IMR-90 (cell line): ENCODE measurements at regions not wholly inside any gene's neighbourhood (a gene's known extent, or its start where the extent isn't known, plus 50 kb on each side); places are given as distances from the start of the nearest gene placed in this dataset.

Experiments
- ATAC-seq: fragments of 200-7000 bp; cut with Tn5 transposase; 2 replicates; pipeline ENCODE4 v1.9.1; 2020; ENCODE audit warnings: low read depth, mild to moderate bottlenecking, moderate library complexity
- BruUV-seq: library from RNA; stranded (reverse); fragments of 400-500 nt; replicated peaks from 2 replicates; lab custom pipeline; 2021; lab: Mats Ljungman, UMichigan
- CTCF ChIA-PET: fragments of 300-600 bp; formaldehyde crosslinking; extraction: SDS; loops from one replicate; lab custom pipeline; 2021; ENCODE audit warnings: antibody characterized with exemption; lab: Yijun Ruan, JAX
- POLR2A ChIA-PET: fragments of 300-600 bp; sonication (Branson Sonifier 250); formaldehyde crosslinking; loops from one replicate; lab custom pipeline; 2022; ENCODE audit warnings: antibody characterized with exemption; ENCODE audit not compliant: unreplicated experiment; lab: Charles Lee
- DNase-seq: peaks from one replicate; pipeline ENCODE4 v3.0.0; 2013
- H2AFZ ChIP-seq: replicated peaks from 2 replicates; pipeline ENCODE3; 2013; ENCODE audit warnings: low read length, mild to moderate bottlenecking; ENCODE audit not compliant: poor library complexity
- H2AK5ac ChIP-seq: 2 replicates; pipeline ENCODE4 v1.6.1; 2013; ENCODE audit warnings: low read depth, low read length, inconsistent platforms
- H2AK9ac ChIP-seq: replicated peaks from 2 replicates; pipeline ENCODE3; 2013; ENCODE audit warnings: mild to moderate bottlenecking, low read depth, low read length, moderate library complexity; ENCODE audit not compliant: poor library complexity
- H2BK120ac ChIP-seq: 2 replicates; pipeline ENCODE4 v1.6.1; 2013; ENCODE audit warnings: low read depth, low read length, inconsistent platforms
- H2BK15ac ChIP-seq: 3 replicates; pipeline ENCODE4 v1.6.1; 2013; ENCODE audit warnings: low read depth, low read length, inconsistent platforms
- H2BK20ac ChIP-seq: 2 replicates; pipeline ENCODE4 v1.6.1; 2013; ENCODE audit warnings: low read depth, mild to moderate bottlenecking, inconsistent platforms, low read length, moderate library complexity
- H2BK5ac ChIP-seq: 2 replicates; pipeline ENCODE4 v1.6.1; 2013; ENCODE audit warnings: mild to moderate bottlenecking, low read depth, low read length, inconsistent platforms; ENCODE audit not compliant: poor library complexity, severe bottlenecking
- H3K14ac ChIP-seq: replicated peaks from 2 replicates; pipeline ENCODE4 v1.6.1; 2013; ENCODE audit warnings: low read depth, low read length, inconsistent platforms
- H3K18ac ChIP-seq: 2 replicates; pipeline ENCODE4 v1.6.1; 2013; ENCODE audit warnings: low read depth, low read length, control low read depth
- H3K23ac ChIP-seq: 2 replicates; pipeline ENCODE4 v1.6.1; 2013; ENCODE audit warnings: low read depth, low read length, inconsistent platforms
- H3K27ac ChIP-seq: 2 replicates; pipeline ENCODE4 v1.5.1; 2013; ENCODE audit warnings: mild to moderate bottlenecking, control low read depth, low read length; ENCODE audit not compliant: insufficient read depth
- H3K27me3 ChIP-seq: 2 replicates; pipeline ENCODE4 v1.6.1; 2013; ENCODE audit warnings: low read length; ENCODE audit not compliant: control insufficient read depth, insufficient read depth
- H3K36me3 ChIP-seq: 2 replicates; pipeline ENCODE4 v1.6.1; 2013; ENCODE audit warnings: low read length, mixed read lengths; ENCODE audit not compliant: control insufficient read depth, insufficient read depth
- H3K4ac ChIP-seq: 2 replicates; pipeline ENCODE4 v1.6.1; 2013; ENCODE audit warnings: low read depth, low read length, inconsistent platforms
- H3K4me1 ChIP-seq: 2 replicates; pipeline ENCODE4 v1.6.1; 2013; ENCODE audit warnings: low read length, mixed read lengths; ENCODE audit not compliant: control insufficient read depth, insufficient read depth
- H3K4me2 ChIP-seq: 2 replicates; pipeline ENCODE4 v1.6.1; 2013; ENCODE audit warnings: low read depth, mild to moderate bottlenecking, control low read depth, low read length, moderate library complexity
- H3K4me3 ChIP-seq: 2 replicates; pipeline ENCODE4 v1.5.1; 2013; ENCODE audit warnings: low read depth, mild to moderate bottlenecking, control low read depth, low read length, moderate library complexity; ENCODE audit not compliant: insufficient read depth
- H3K56ac ChIP-seq: 2 replicates; pipeline ENCODE4 v1.6.1; 2013; ENCODE audit warnings: low read length, inconsistent platforms; ENCODE audit not compliant: insufficient read depth; ENCODE audit errors: extremely low read depth
- H3K79me1 ChIP-seq, 2 experiments: 2 replicates each; pipeline ENCODE4 v1.6.1; 2013; ENCODE audit warnings: low read length in 2 of 2, inconsistent platforms in 1 of 2, low read depth in 1 of 2
- H3K9ac ChIP-seq: 2 replicates; pipeline ENCODE4 v1.6.1; 2013; ENCODE audit warnings: low read depth, low read length, control low read depth
- H3K9me1 ChIP-seq: 2 replicates; pipeline ENCODE4 v1.6.1; 2013; ENCODE audit warnings: low read length, inconsistent platforms; ENCODE audit not compliant: insufficient read depth
- H3K9me3 ChIP-seq: 2 replicates; pipeline ENCODE4 v1.6.1; 2013; ENCODE audit warnings: low read length; ENCODE audit not compliant: control insufficient read depth, insufficient read depth
- H4K20me1 ChIP-seq: 2 replicates; pipeline ENCODE4 v1.6.1; 2013; ENCODE audit warnings: low read length, inconsistent platforms; ENCODE audit not compliant: insufficient read depth
- H4K5ac ChIP-seq: 2 replicates; pipeline ENCODE4 v1.6.1; 2013; ENCODE audit warnings: mild to moderate bottlenecking, low read depth, low read length, control low read depth
- H4K8ac ChIP-seq, 2 experiments: 2 replicates each; pipeline ENCODE4 v1.6.1; 2013; ENCODE audit warnings: low read depth in 2 of 2, low read length in 2 of 2, control low read depth in 1 of 2, inconsistent platforms in 1 of 2
- H4K91ac ChIP-seq: 2 replicates; pipeline ENCODE4 v1.6.1; 2013; ENCODE audit warnings: low read depth, low read length, inconsistent platforms; ENCODE audit not compliant: insufficient read depth
- BHLHE40 ChIP-seq: fragments of 150-350 bp; IDR thresholded peaks from 2 replicates; pipeline ENCODE4 v1.6.1; 2016; ENCODE audit warnings: mild to moderate bottlenecking, low read depth, low read length
- CEBPB ChIP-seq: IDR thresholded peaks from 2 replicates; pipeline ENCODE4 v1.6.1; 2012; ENCODE audit warnings: low read depth, low read length, improper control_type of control experiment
- CHD1 ChIP-seq: IDR thresholded peaks from 2 replicates; pipeline ENCODE4 v1.6.1; 2012; ENCODE audit warnings: low read depth, low read length, improper control_type of control experiment
- MXI1 ChIP-seq: IDR thresholded peaks from 2 replicates; pipeline ENCODE4 v1.6.1; 2012; ENCODE audit warnings: low read depth, mild to moderate bottlenecking, low read length, moderate library complexity, borderline replicate concordance
- NFE2L2 ChIP-seq: fragments of 150-350 bp; IDR thresholded peaks from 2 replicates; pipeline ENCODE4 v1.6.1; 2016; ENCODE audit warnings: low read depth, mild to moderate bottlenecking, low read length
- POLR2A ChIP-seq: IDR thresholded peaks from 2 replicates; pipeline ENCODE4 v1.6.1; 2012; ENCODE audit warnings: mild to moderate bottlenecking, low read depth, low read length
- RAD21 ChIP-seq: IDR thresholded peaks from 2 replicates; pipeline ENCODE4 v1.6.1; 2012; ENCODE audit warnings: low read length, improper control_type of control experiment
- RCOR1 ChIP-seq: IDR thresholded peaks from 2 replicates; pipeline ENCODE4 v1.6.1; 2012; ENCODE audit warnings: mild to moderate bottlenecking, low read length, improper control_type of control experiment; ENCODE audit not compliant: insufficient replicate concordance
- WGBS, 2 experiments: methylation state at CpG; one replicate each; pipeline versions ENCODE4 v1.1.5 to v1.1.7; 2013; ENCODE audit warnings: missing lambda C conversion rate in 2 of 2; ENCODE audit not compliant: insufficient read length in 1 of 2; ENCODE audit errors: extremely low coverage in 2 of 2; 5-methylcytosine and 5-hydroxymethylcytosine counted together
- dilution Hi-C: fragments of 300-500 bp; cut with HindIII; formaldehyde crosslinking; loops from one replicate; pipeline ENCODE4 v1.14.3; 2018; ENCODE audit warnings: low sequenced_read_pairs; ENCODE audit not compliant: unreplicated experiment
- in situ Hi-C: fragments of 300-500 bp; cut with MboI; formaldehyde crosslinking; loops from 3 replicates; pipeline ENCODE4 v1.14.3; 2019; ENCODE audit warnings: low sequenced_read_pairs, inconsistent platforms, mixed read lengths
- intact Hi-C: fragments of 100-400 bp; cut with micrococcal nuclease; formaldehyde crosslinking; loops from 2 replicates; pipeline ENCODE4 v1.10.0; 2022
- TF ChIP-seq, protein P1 (sequence below): fragments of 150-350 bp; IDR thresholded peaks from 2 replicates; pipeline ENCODE4 v1.6.1; 2016; ENCODE audit warnings: low read depth, mild to moderate bottlenecking, low read length, moderate library complexity, borderline replicate concordance

- H3K27ac ChIP-seq = no peak overlapping the region
- H2BK5ac ChIP-seq = no peak overlapping the region
- H3K36me3 ChIP-seq = no peaks in the 10 kb centered on the region
- no peak overlapping the region for H3K4ac ChIP-seq
- no peak overlapping the region for H2AFZ ChIP-seq
- no peak for DNase-seq
- H4K91ac ChIP-seq = no peak overlapping the region
- H3K14ac ChIP-seq = no peak overlapping the region
- no peak overlapping the region for H3K4me3 ChIP-seq
- no peak overlapping the region for H3K9ac ChIP-seq
- H2BK120ac ChIP-seq = no peak overlapping the region
- in situ Hi-C loops = no loop called here
- H2BK15ac ChIP-seq = no peak overlapping the region
- no peaks in the 10 kb centered on the region for H4K20me1 ChIP-seq
- H3K27me3 ChIP-seq = peaks cover 17% of the 10 kb centered on the region
- dilution Hi-C loops = no loop called here
- 88% methylated on average over 2 of the region's 6 CpGs; no CpG with 5 or more reads in 1 of the 2 experiments for WGBS, 2 experiments
- POLR2A ChIA-PET = no interaction called here
- BruUV-seq = no TSS peak
- H3K9me1 ChIP-seq = no peaks in the 10 kb centered on the region
- no peak overlapping the region for H2AK5ac ChIP-seq
- no peak overlapping the region for H3K4me2 ChIP-seq
- H3K4me1 ChIP-seq = no peaks in the 10 kb centered on the region
- H3K79me1 ChIP-seq = no peaks in the 10 kb centered on the region
- CTCF ChIA-PET = no interaction called here
- H4K5ac ChIP-seq = no peak overlapping the region
- ATAC-seq = no peak
- H4K8ac ChIP-seq = no peak overlapping the region
- no peak overlapping the region for H3K18ac ChIP-seq
- TF ChIP-seq POLR2A (no peak), NFE2L2 (no peak), CEBPB (no peak), RAD21 (no peak), RCOR1 (no peak), CHD1 (no peak), MXI1 (no peak), BHLHE40 (no peak)
- TF ChIP-seq, protein P1, sequence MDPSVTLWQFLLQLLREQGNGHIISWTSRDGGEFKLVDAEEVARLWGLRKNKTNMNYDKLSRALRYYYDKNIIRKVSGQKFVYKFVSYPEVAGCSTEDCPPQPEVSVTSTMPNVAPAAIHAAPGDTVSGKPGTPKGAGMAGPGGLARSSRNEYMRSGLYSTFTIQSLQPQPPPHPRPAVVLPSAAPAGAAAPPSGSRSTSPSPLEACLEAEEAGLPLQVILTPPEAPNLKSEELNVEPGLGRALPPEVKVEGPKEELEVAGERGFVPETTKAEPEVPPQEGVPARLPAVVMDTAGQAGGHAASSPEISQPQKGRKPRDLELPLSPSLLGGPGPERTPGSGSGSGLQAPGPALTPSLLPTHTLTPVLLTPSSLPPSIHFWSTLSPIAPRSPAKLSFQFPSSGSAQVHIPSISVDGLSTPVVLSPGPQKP = no peak
- H3K23ac ChIP-seq = no peak overlapping the region
- no peak overlapping the region for H2AK9ac ChIP-seq
- H3K9me3 ChIP-seq = no peaks in the 10 kb centered on the region; the same call in 1 of the 2 replicates
- no peak overlapping the region for H2BK20ac ChIP-seq
- intact Hi-C loops = no loop called here
- H3K56ac ChIP-seq = no peak overlapping the region
Measured at GRCh38 chr20:56815796-56816195, 186.7 kb downstream of the TFAP2C start.
